K562 (cell line): ENCODE measurements at regions not wholly inside any gene's neighbourhood (a gene's known extent, or its start where the extent isn't known, plus 50 kb on each side); places are given as distances from the start of the nearest gene placed in this dataset.

Experiments used
- RAD21 ChIP-seq, 2 experiments: fragments of 250-450 bp in 1 of 2; fragments of 450-650 bp in 1 of 2; sonication (Bioruptor Pico) in 1 of 2; formaldehyde crosslinking in 1 of 2; IDR thresholded peaks in 1 of 2; conservative IDR thresholded peaks in 1 of 2; 2 replicates each; pipeline versions ENCODE4 v1.4.0 to v1.8.0; 2020 to 2022; ENCODE audit warnings: mild to moderate bottlenecking in 2 of 2, moderate library complexity in 1 of 2
- TRIM28 ChIP-seq: fragments of 450-650 bp; IDR thresholded peaks from 2 replicates; pipeline ENCODE4 v1.6.1; 2017

DNA sequence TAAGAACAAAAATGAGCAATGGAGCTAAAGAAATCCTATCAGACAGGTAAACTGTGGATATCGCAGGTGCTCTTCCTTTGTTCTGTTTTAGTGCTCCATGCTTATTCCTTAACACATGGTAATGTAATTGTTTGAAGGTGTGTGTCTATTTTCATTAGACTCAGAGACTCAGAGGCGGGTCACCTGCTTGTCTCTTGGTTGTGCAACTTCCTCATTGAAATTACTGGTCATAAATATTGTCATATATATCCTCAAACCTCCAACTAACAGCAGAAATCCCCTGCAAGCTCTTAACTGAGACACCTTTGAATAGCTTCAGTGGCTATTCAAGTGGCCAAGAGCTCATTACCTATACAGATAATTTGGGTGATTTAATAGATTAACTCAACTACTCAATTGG, 177.2 kb downstream of the PTN start:
- TF ChIP-seq TRIM28 = no peak
- TF ChIP-seq RAD21 (CRISPR knock-in tag; conservative IDR thresholded peaks at IDR 0.05 in 1 of 2, IDR thresholded peaks at IDR 0.05 in 1 of 2) = no peak
